Caki2 (cell line): ENCODE measurements at regions not wholly inside any gene's neighbourhood (a gene's known extent, or its start where the extent isn't known, plus 50 kb on each side); places are given as distances from the start of the nearest gene placed in this dataset.
A peak's percentile ranks its signal among the peaks of the same experiment; 100 is the strongest.

Experiments
- DNase-seq: peaks from one replicate; pipeline ENCODE4 v3.0.0-alpha.2; 2015; ENCODE audit warnings: low read depth
- in situ Hi-C: cut with HindIII; loops from 2 replicates; pipeline ENCODE4 v1.10.0; 2016; ENCODE audit warnings: low sequenced_read_pairs, low pct_unique_long_range_greater_than_20kb, mixed read lengths

DNA sequence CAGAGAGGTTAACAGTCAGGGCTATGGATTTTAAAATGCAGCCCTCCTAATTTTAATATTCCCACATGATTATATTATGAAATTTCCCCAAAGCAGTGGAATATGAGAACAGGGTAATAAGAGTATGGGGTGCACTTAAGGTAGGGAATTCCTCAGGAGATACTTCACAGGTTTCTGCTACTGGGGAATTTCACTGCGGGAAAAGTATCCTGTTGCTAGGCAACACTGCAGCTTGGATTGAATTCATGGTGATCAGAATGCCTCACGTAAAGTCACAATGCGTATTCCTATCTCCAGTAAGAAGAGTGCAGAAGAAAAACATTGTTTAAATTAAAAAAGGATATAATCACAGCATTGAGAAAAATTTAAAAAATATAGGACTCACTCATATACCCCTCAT is 398.1 kb upstream of the RPS6KA3 start:
- no peak for DNase-seq
- in situ Hi-C loops: no loop called here

DNA sequence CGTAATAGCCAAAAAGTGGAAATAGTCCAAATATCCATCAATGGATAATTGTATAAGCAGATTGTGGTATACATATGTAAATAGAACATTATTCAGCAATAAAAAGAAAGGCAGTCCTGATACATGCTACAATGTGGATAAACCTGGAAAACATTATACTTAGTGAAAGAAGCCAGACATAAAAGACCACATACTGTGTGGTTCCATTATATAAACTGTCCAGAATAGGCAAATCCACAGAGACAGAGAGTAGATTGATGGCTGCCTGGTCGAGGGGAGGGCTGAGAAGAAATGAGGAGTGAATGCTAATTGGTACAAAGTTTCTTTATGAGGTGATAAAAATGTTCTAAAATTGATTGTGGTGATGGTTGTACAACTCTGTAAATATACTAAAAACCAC is 397.4 kb upstream of the RPS6KA3 start:
- DNase-seq: no peak
- in situ Hi-C loops: no loop called here

DNA sequence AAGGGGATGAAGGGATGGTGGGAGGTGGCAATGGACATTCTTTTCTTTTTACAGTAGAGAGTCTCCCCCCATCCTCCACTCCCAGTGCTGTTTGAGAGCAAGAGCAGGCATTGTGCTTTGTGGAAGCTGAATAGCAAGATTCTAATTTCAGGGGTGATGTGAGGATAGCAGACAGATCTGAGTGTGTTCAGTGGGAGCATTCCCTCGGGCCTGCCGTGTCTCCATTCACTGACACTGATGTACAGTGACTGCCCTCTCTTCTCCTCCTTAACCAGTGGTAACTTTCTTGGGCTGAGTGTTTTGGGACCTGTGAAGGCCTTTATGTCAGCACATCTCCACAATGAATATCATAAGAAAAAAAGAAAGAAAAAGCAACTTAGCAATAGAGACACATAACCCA is 396.6 kb upstream of the RPS6KA3 start:
- DNase-seq: no peak
- in situ Hi-C loops: no loop called here

DNA sequence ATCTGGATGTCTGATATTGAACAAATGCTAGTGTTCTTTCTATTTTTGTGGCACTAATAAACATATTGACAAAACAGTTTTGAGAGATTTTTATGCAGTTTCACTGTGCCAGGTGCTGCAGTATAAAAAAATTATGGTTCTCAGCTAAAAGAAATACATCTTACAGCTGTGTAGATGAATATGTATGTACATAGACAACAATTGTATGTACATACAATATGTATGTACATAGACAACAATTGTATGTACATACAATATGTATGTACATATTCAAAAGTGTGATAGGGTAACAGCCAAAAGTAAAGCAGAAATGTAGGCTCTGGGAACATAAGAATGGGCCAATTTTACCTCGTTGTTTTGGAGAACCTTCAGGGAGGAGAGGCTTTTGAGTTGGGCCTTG is 390.0 kb upstream of the RPS6KA3 start:
- no peak for DNase-seq

DNA sequence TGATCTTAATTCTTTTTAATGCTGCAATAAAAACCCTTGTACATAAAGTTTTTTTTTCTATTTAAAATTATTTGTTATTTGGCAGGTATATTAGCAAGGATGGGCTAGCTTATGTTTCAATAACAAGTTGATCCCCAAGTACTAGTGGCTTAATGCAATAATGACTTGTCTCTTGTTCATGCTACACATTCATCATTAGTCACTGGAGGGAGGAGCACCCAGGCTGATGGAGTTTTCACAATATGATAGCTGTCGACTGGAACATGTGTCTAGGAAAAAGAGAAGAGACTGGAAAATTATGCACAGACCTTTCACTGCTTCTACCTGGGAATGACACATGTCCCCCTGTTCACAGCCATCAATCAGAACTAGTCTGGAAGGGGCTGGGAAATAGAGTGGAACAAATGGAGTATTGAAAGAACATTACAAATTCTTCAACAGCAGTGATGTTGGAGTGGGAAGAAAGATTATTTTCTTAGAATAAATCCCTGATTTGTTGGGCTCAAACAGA is 387.9 kb upstream of the RPS6KA3 start:
- in situ Hi-C loops: no loop called here
- no peak for DNase-seq

More for the DNA sequence above, 390.0 kb upstream of the RPS6KA3 start:
- in situ Hi-C loops: no loop called here

DNA sequence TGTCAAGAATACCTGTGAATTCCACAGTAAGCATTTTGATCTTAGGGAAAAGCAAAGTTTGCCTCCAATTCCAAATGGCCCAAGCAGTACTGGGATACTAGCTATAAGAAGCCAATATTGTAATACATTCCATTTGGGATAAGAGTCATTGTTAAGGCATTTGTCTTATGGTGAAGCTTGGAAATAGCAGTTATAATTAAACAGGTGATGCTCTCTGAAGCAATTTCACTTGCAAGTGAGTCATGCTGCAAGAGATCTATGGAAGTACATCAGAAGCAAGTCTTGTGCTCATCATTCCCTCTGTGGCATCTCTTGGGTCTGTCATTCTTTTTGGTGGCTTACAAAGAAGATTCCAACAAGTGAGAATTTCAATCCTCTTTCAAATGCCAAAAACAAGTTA is 386.4 kb upstream of the RPS6KA3 start:
- in situ Hi-C loops: no loop called here
- no peak for DNase-seq

DNA sequence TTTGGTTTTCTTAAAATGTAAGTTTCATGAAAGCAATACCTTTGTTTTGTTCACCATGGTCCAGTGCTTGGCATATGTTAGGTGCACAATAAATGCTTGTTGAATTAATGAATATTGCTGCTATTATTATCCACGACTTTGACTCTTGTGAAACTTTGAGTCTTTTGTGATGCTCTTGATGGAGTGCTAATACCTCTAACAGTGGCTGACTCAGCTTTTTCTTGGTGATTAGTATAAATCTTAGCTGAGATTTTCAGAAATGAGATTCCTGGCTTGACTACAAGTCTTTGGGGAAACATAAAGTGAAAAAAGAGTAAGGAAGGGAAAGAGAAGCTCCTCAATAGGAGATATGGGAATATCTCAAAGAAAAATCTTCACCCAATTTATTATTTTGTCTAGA is 375.2 kb upstream of the RPS6KA3 start:
- no peak for DNase-seq
- in situ Hi-C loops: no loop called here

DNA sequence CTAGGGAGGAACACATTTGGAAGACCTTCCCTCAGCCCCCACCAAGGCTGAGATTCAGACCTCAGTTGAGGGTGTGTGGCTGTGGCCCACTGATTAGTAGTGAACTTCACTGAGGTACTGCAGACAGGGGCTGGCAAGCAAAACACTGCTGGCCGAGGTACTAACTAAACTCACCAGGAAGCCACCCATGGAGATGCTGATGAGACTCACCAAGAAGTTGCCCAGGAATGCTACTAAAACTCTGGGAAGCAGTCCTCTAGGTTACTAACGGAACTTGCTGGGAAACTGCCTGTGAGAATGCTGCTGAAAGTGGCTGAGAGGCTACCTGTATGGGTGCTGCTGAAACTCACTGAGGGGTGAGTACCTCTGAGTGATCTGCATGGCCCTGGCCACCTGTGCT is 372.4 kb upstream of the RPS6KA3 start:
- DNase-seq: no peak
- in situ Hi-C loops: no loop called here

DNA sequence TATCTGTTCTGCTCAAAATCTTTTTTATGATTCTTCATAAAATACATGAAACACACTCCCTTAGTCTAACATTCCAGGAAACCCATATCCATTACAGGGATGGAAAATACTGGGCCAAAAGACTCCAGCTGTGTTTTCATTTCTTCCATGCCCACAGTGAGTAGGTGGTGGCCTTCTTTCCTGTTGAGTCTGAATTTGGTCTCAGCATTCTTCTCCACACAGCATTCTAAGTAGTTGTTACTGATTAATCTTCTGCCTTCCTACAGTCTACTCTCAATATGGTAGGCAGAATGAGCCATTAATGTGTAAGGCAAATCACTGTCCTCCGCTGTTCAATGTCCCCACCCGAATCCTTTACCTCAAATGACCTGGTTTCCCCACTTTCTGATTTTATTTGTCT is 370.6 kb upstream of the RPS6KA3 start:
- no peak for DNase-seq
- in situ Hi-C loops: no loop called here

DNA sequence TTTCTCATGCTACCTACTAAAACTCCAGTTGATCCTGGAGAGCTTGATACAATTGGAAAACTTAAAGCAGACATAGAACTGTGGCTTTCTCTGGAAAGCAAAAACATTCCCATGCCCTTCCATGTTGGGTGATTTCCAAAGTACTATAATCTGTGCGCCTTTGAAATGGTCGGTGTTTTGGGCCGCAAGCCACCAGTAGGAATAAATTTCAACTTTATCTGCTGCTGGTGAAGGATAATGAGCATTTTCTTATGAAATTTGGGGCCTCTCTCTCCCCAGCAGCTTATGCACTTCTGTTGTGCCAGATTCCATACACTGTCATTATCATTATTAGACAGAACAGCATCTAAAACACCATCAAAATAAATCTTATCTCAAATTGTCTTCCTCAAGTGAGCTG is 366.7 kb upstream of the RPS6KA3 start:
- in situ Hi-C loops: no loop called here
- DNase-seq: no peak

DNA sequence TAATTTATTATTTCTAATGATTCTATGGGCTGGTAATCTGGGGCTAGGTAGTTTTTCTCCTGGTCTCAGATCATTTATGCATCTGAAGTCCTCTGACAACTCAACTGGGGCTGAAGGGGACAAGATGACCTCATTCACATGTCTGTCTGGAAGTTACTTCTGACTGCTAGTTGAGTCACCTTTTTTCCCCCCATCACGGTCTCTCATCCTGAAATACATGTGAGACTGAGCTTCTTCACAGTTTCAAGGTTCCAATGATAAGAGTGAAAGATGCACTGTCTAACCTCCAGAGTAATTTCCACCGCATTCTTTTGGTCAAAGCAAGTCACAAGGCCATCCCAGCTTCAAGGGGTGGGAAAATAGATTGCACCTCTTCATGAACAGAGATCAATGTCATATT is 356.7 kb upstream of the RPS6KA3 start:
- in situ Hi-C loops: no loop called here
- DNase-seq: peak; percentile 30

DNA sequence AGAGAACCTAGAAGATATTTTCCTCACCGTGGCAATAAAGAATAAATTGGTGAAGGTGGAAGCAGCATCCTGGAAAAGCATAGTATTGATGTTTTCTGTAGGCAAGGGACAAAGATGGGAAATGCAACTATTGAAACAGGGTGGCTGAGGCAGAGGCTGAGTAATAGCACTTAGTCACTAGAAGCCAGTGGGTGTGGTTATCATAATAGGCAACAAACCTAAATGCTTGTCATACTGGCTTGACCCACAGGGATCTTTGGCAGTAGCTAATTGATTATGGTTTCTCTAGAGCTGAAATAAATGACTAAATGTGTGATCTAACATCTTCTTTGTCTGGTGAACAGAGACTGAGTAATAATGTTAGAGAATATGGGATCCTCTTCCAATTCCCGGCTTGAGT is 353.6 kb upstream of the RPS6KA3 start:
- peak; percentile 23 for DNase-seq
- in situ Hi-C loops: no loop called here

DNA sequence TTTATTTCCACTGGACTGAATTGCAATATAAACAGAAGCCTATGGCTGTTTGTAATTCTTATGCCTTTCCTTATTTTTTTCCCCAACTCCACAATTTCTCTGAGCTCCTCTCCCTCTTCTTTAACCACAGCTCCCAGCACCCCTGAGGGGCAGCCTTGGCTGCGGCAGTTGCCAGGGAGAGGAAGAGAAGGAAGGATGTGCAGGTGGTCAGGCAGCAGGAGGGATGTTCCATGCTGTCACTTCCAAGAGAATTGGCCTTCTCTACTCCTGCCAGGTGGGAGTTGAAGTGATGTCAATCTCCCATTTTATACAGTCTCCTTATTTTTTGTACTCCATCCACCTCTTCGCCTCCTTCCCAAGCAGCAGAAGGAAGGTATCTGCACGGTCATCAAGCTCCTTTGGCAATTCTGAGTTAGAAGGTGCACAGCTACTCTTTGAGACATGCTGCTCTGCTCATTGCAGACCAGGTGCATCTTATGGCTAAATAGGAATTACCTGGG is 343.3 kb upstream of the RPS6KA3 start:
- in situ Hi-C loops: no loop called here
- DNase-seq: no peak

DNA sequence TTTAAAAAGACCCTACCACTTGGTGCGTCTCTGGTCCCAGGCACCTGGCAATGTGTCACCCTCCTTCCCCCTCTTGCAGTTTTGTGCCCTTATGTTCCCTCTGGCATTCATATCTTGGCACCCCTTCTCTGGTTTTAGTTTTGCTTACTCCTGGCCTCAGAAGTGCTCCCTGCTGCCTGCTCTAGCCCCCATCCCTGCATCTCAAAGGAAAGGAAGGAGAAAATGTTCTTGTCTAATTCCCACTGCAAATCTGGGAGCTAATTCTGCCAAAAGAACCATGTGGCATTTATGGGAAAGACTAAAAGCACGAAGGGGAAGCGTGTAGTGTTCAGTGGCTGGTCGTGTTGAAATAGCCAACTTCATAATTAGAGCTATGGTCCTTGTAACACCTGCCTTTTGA is 340.1 kb upstream of the RPS6KA3 start:
- in situ Hi-C loops: no loop called here
- no peak for DNase-seq

DNA sequence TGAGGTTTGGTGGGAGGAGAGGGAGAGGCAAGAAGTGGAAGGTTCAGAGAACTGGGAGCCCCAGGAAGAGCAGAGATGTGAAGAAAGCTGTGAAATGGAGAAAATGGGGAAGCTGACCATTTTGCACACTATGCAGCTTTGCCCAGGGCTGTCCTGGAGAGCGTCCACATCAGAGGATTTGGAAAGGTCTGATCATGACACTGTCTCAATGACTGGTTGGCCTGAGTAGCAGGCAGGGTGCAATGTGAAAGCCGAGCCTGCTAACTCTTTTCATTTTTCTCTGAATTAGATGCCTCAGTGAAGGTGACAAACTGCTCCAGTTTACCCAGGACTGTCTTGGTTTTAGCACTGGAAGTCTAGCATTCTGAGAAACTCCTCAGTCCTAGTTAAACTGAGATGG is 330.1 kb upstream of the RPS6KA3 start:
- DNase-seq: no peak
- in situ Hi-C loops: no loop called here

DNA sequence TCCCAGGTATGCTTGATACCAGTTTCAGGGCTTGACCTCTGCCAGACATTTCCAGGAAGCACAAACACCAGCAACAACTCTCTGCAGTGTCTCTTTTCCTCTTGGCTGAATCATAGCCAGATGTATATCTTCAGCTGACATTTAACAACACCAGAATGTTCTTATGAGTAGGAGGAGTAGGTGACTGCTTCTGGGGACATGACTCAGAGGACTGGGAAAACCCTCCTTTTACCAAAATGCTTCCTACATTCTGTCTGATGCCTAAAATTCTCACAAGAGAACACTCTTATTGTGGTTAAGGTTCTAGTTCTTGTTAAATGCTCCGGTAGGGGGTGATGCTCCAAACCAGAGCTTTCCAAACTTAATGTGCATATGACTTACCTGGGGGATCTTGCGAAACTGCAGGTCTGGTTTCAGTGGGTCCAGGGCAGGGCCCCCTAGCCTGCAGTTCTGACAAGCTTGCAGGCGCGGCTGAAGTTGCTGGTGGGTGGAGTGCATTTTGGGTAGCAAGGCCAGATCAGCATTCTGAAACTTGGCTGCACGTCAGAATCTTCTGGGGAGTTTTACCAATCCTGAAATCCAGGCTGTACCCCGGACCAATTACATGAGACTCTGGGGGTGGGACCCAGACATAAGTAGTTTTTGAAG is 329.3 kb upstream of the RPS6KA3 start:
- DNase-seq: no peak
- in situ Hi-C loops: no loop called here

DNA sequence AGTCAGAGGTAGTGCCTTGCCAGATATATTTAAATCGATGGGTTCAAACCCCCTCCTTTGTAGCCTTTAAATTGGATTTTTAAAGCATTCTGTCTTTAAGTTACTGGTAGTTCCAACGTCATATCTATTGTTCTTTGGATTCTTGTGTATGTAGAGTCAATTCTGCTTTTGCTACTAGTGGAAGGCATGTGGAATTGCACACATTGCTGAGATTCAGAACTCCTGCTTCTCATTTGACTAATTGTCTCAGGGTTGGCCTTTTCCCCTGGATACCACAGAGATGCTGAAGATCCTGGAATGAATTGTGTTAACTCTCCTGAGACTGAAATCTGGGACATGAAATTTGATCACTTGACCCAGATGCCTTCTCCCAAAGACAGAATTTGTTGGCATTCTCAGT is 328.3 kb upstream of the RPS6KA3 start:
- in situ Hi-C loops: no loop called here
- peak; percentile 9 for DNase-seq

DNA sequence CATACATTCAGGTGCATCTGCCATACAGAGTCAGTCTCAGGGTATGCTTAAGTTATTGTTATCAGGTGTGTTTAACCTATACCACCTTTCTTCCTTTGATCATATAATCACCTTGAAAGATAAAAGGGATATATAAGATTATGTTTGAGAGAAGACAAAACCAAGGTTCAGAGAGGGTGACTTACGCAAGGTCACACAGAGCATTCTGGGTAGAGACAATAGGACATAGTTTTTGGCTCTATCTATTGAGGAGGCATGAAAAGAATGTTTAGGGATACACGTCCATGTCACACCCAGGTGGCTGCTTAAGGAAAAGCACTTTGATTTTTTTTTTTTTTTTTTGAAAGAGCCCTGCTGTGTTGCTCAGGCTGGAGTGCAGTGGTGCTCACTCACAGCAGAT is 327.1 kb upstream of the RPS6KA3 start:
- in situ Hi-C loops: no loop called here
- no peak for DNase-seq

DNA sequence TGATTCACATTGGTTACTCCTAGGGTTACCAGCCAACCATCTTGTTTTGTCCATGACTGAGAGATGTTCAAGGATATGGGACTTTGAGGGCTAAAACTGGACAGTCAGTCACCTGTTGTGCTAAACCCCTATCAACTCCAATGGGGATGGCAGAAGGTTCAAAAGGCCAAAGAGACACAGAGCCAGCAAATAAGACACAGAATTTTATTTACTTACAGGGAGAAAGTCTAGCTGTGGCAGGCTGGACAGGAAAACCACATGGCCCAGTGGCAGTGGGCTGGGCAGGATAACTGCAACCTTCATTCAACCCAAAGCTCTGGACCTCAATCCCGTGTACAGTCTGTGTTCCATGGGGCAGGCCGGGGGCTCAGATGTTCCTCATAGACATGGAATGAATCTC is 326.7 kb upstream of the RPS6KA3 start:
- in situ Hi-C loops: no loop called here
- no peak for DNase-seq

DNA sequence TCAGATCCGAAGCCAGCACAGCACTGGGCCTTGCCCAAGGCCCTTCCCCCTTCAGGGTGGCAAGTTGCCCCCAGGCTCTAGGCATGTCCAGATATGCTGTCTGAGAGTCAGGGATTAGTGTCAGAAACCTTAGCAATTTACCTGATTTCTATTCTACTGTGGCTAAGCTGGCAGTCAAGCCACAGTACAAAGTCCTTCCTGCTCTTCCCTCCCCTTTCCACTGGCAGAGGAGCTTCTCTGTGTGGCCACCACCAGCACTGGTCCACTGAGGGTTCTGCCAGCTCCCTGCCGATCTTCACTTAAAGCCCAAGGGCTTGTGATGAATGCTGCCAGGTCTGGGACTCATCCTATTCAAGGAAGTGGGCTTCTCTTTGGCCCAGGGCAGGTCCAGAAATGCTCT is 324.5 kb upstream of the RPS6KA3 start:
- in situ Hi-C loops: no loop called here
- no peak for DNase-seq
